SK-N-MC (cell line): ENCODE measurements at regions not wholly inside any gene's neighbourhood (a gene's known extent, or its start where the extent isn't known, plus 50 kb on each side); places are given as distances from the start of the nearest gene placed in this dataset.

Experiments used
- EZH2 ChIP-seq: fragments of 200-600 bp; sonication (generic); IDR thresholded peaks from one replicate; pipeline ENCODE4 v1.6.1; 2017; ENCODE audit warnings: antibody characterized with exemption
- POLR2AphosphoS5 ChIP-seq: IDR thresholded peaks from 2 replicates; pipeline ENCODE4 v1.6.1; 2012; ENCODE audit warnings: mild to moderate bottlenecking, low read depth, low read length, borderline replicate concordance

DNA sequence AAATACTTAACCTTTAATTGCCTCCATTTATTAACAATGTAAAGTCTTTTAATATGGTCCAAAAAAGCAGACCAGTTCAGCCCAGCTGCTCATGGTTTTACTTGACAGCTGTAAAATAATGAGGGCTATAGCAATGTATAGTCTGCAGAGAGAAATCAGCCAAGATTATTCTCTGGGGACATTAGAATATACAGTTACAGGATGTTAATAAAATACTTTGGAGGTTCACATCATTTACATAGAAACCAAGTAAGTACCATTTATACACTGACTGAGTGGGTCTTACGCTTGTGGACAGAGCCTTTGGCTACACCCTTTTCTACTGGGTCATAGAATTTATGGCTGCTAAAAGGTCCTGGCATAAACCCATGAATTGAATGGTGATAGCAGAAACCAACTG, 340.7 kb upstream of the CELF2 start:
- no peak for TF ChIP-seq POLR2AphosphoS5
- no peak for TF ChIP-seq EZH2
